ENCODE measurements at regions not wholly inside any gene's neighbourhood (a gene's known extent, or its start where the extent isn't known, plus 50 kb on each side); places are given as distances from the start of the nearest gene placed in this dataset.
"Not testable (repeated sequence)": the region's sequence is repeated elsewhere in the genome, so short reads cannot be mapped to it uniquely, and the experiment has no call there.

DNA sequence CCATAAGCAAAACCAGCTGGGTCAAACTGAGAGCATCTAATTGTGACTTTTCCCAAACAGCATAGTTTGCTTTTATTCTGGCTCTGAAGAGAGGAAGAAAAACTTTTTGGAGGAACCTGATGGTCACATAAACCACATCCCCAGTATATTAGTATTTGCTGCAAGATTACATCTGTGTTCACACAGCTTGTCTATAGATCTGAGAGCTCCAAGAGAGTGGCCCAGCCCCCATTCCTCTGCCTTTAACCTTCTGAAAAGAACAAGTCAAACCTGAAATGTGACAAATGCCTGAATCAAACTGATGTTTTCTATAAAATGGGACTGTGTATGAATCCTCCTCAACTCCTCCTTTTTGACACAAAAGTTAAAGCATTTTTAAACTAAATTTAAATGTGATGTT, 435.2 kb downstream of the ZNF479 start:
- not testable (repeated sequence) for H3K27ac Mint-ChIP-seq; H3K9me3 Mint-ChIP-seq; H3K4me1 Mint-ChIP-seq; ATAC-seq (ENCODE audit: low read depth); DNase-seq (ENCODE audit: low spot score in 2 of 2); H3K4me3 Mint-ChIP-seq; H3K36me3 Mint-ChIP-seq; H3K27me3 Mint-ChIP-seq

DNA sequence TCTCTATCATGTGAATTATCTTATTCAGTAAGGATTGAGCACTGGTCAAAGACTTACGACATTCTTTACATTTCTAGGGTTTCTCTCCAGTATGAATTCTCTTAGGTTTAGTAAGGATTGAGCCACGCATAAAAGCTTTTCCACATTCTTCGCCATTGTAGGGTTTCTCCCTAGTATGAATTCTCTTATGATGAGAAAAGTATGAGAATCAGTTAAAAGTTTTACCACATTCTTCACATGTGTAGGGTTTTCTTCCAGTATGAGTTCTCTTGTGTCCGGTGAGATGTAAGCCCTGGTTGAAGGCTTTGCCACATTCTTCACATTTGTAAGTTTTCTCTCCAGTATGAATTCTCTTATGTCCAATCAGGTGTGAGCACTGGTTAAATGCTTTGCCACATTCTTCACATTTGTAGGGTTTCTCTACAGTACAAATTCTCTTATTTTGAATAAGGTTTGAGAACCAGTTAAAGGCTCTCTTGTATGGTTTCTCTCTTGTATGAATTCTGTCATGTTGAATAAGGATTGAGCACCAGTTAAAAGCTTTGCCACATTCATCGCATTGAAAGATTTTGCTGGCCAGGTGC, 445.9 kb downstream of the ZNF479 start:
- DNase-seq (ENCODE audit: low spot score in 2 of 2) (no peak), ATAC-seq (ENCODE audit: low read depth) (no peak)
- no peaks in the 10 kb centered on the region for H3K27me3 Mint-ChIP-seq
- H3K27ac Mint-ChIP-seq = no peak overlapping the region
- peaks cover 17% of the 10 kb centered on the region for H3K9me3 Mint-ChIP-seq
- H3K4me3 Mint-ChIP-seq = no peak overlapping the region
- H3K36me3 Mint-ChIP-seq = no peaks in the 10 kb centered on the region
- H3K4me1 Mint-ChIP-seq = no peaks in the 10 kb centered on the region

DNA sequence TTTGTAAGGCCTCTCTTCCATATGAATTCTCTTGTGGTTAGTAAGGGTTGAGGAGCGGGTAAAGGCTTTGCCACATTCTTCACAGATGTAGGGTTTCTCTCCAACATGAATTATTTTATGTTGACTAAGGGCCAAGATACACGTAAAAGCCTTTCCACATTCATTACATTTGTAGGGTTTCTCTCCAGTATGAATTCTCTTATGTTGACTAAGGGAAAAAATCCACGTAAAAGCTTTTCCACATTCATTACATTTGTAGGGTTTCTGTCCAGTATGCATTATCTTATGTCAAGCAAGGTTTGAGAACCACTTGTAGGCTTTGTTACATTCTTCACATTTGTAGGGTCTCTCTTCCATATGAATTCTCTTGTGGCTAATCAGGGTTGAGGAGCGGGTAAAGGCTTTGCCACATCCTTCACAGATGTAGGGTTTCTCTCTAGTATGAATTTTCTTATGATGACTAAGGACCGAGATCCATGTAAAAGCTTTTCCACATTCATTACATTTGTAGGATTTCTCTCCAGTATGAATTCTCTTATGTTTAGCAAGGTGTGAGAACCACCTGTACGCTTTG, 493.0 kb downstream of the ZNF479 start:
- Mint-ChIP-seq H3K9me3 (peaks cover 27% of the 10 kb centered on the region), H3K27ac (no peak overlapping the region), H3K4me1 (no peaks in the 10 kb centered on the region), H3K4me3 (no peak overlapping the region), H3K27me3 (no peaks in the 10 kb centered on the region), H3K36me3 (peaks cover 4% of the 10 kb centered on the region)
- ATAC-seq (ENCODE audit: low read depth) = no peak
- no peak for DNase-seq (ENCODE audit: low spot score in 2 of 2)

DNA sequence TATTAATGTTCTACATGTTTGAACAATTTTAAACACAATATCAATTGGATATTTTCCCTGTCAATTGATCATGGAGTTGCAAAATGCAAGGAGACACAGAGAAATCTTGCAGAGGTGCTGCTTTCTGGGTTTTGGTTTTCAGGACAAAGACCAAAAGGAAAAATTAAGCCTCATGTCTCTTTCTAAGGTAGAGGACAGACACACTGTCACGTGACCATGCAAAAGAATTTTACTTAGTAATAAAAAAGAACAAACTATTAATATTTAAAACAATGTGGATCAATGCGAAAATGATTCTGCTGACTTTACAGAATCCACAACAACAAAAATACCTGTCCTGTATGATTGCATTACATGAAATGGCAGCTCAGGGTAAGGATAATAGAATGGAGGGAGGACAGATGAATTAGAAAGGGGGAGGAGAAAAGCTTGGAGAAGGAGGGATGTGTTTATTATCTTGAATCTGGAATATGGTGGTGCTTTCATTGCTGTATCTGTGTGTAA, 493.7 kb upstream of the NUPR2 start:
- no peak overlapping the region for H3K4me3 Mint-ChIP-seq
- DNase-seq (ENCODE audit: low spot score in 2 of 2) (no peak), ATAC-seq (ENCODE audit: low read depth) (no peak)
- H3K4me1 Mint-ChIP-seq = no peaks in the 10 kb centered on the region
- no peaks in the 10 kb centered on the region for H3K36me3 Mint-ChIP-seq
- H3K27ac Mint-ChIP-seq = no peak overlapping the region
- peaks cover 4% of the 10 kb centered on the region for H3K9me3 Mint-ChIP-seq
- H3K27me3 Mint-ChIP-seq = no peaks in the 10 kb centered on the region

DNA sequence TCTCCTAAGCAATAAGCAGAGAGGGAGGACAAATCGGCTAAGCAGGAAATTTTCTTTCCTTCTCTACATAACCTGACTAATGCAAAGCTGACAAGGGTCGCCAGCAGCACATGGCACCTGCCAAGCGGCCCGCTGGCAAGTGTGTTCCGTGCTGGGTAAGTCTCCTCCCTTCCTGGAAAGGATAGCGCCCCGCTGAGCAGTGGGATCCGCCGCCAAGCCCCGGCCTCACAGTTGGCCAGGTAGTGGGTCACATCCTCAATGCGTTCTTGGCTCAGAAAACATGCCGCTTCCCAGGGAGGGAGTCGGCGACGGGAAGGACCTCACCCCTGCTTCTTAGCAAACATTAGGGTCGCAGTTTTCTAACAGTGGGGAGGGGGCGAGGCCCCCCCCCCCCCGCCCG, 488.9 kb upstream of the NUPR2 start:
- no peaks in the 10 kb centered on the region for H3K27me3 Mint-ChIP-seq
- no peak for DNase-seq (ENCODE audit: low spot score in 2 of 2)
- ATAC-seq (ENCODE audit: low read depth) = no peak
- H3K4me3 Mint-ChIP-seq = no peak overlapping the region
- H3K4me1 Mint-ChIP-seq = no peaks in the 10 kb centered on the region
- peaks cover 4% of the 10 kb centered on the region for H3K9me3 Mint-ChIP-seq
- no peak overlapping the region for H3K27ac Mint-ChIP-seq
- H3K36me3 Mint-ChIP-seq = no peaks in the 10 kb centered on the region

DNA sequence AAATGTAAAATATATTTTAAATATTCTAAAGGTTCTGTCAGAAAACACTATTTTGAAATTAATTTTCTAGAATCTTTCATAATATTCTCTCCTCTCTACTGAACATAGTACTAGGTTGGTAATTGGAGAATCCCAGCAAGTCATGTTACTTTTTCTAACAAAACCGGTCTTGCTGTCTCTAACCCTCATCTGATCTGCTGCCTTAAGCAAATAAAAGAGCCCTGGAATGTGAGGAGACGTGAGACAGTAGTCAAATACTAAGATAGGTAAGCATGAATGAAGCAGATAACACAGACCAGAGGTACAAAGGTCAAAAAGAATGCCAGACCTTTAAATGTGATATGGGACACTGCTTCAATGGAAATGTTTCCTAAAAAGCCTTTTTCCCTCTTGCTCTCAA, 462.4 kb upstream of the NUPR2 start:
- Mint-ChIP-seq H3K27me3 (no peaks in the 10 kb centered on the region), H3K4me3 (no peak overlapping the region), H3K27ac (no peak overlapping the region), H3K9me3 (peaks cover 7% of the 10 kb centered on the region), H3K4me1 (no peaks in the 10 kb centered on the region), H3K36me3 (no peaks in the 10 kb centered on the region)
- ATAC-seq (ENCODE audit: low read depth) (no peak), DNase-seq (ENCODE audit: low spot score in 2 of 2) (no peak)

DNA sequence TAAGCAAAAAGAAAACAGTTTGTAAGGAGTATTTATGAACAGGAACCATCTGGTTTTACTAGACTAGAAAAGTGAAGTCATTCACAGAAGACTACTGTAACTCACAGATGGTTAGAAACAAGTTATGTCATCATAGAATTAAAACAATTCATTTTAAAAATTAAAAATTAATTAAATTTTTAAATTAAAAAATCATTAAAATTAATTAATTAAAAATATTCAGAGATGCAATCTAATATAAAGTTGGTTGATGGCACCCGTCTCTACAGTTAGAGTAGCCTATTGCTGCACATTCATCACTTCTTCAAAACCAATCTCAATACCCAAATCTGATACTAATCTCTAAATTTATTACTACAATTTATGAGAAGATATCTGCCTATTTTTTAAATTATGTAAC, 454.8 kb upstream of the NUPR2 start:
- ATAC-seq (ENCODE audit: low read depth) (no peak), DNase-seq (ENCODE audit: low spot score in 2 of 2) (no peak)
- Mint-ChIP-seq H3K27ac (no peak overlapping the region), H3K27me3 (no peaks in the 10 kb centered on the region), H3K9me3 (peaks cover 8% of the 10 kb centered on the region), H3K36me3 (no peaks in the 10 kb centered on the region), H3K4me3 (no peak overlapping the region), H3K4me1 (no peaks in the 10 kb centered on the region)

DNA sequence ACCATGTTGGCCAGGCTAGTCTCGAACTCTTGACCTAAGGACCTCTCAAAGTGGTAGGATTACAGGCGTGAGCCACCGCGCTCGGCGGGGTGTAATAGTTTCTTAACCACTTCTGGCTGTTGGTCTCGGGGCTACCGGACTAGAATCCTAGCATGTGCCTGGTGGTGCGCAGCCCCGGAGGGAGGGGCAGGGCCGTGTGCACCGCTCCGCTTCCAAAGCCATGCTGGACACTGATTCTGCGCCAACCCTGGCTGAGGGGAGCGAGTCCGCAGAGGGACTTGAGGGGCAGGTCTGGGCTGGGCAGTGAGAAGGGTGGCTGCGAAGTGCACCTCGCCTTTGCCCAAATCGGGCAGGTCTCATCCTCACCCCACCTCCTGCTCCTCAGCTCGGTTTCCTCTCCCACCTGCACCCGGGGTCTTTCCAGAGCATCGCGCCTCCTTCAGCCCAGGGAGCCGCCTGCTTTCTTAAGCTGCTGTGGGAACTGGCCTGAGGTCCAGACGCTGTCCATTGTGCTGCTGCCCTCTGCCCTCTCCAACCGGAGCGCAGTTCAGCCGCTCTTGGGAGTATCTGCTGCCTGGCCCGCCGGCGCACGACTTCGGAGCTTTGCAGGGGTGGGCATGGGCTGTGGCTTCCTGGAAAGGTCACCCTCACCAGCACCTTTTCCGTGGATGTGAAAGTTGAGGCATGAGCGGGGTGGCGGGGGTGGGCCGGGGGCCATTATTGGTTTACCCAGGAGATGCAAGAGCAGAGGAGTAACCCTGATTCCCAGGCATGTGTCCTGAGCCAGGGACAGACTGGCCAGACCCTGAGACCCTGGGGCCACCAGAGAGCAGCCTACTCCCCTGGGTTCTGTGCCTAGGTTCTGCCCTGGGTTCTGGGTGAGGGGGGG, 422.6 kb upstream of the NUPR2 start:
- Mint-ChIP-seq H3K4me3 (no peak overlapping the region), H3K27me3 (no peaks in the 10 kb centered on the region), H3K27ac (no peak overlapping the region), H3K9me3 (peaks cover 7% of the 10 kb centered on the region), H3K4me1 (no peaks in the 10 kb centered on the region), H3K36me3 (no peaks in the 10 kb centered on the region)
- DNase-seq (ENCODE audit: low spot score in 2 of 2) = no peak
- no peak for ATAC-seq (ENCODE audit: low read depth)

DNA sequence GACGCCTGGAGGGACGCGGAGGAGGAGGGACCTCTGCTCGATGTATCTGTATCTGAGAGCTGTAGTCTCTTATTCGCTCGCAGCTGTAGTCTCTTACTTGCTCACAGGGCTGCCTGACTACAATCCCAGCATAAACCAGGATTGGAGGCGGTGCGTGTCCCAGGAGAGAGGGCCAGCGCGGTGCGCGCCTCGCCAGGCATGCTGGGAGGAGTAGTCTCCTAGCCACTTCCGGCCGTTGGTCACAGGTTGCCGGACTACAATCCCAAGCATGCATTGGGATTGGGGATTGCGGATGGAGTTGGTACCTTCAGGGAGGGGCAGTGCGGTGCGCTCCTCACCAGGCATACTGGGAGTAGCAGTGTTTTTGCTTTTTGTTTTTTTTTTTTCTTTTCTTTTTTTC, 421.7 kb upstream of the NUPR2 start:
- ATAC-seq (ENCODE audit: low read depth) = no peak
- peaks cover 11% of the 10 kb centered on the region for H3K9me3 Mint-ChIP-seq

DNA sequence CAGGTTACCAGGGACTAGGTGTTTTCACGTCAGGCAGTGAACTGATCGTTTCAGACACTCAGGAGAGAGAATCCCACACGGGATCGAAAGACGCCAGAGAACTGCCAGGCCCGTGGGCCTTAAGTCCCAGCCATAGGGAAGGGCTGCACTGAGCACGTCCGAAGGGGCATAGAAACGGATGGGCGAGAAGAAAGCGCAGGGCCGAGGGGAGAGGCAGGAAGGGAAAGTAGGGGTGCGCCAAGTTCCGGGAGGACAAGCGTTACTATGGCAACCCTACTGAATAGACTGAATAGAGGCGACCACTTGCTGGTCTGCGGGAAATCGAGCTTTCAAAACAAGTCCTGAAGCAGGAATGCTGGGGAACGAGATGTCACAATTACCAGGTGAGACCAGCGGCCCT, 421.3 kb upstream of the NUPR2 start:
- H3K36me3 Mint-ChIP-seq = no peaks in the 10 kb centered on the region
- H3K27me3 Mint-ChIP-seq = no peaks in the 10 kb centered on the region
- no peak overlapping the region for H3K4me3 Mint-ChIP-seq
- no peak overlapping the region for H3K27ac Mint-ChIP-seq
- ATAC-seq (ENCODE audit: low read depth) (no peak), DNase-seq (ENCODE audit: low spot score in 2 of 2) (no peak)
- no peaks in the 10 kb centered on the region for H3K4me1 Mint-ChIP-seq
- peaks cover 11% of the 10 kb centered on the region for H3K9me3 Mint-ChIP-seq

More for the DNA sequence above, 421.7 kb upstream of the NUPR2 start:
- H3K27me3 Mint-ChIP-seq = no peaks in the 10 kb centered on the region
- no peak for DNase-seq (ENCODE audit: low spot score in 2 of 2)
- H3K4me1 Mint-ChIP-seq = no peaks in the 10 kb centered on the region
- no peaks in the 10 kb centered on the region for H3K36me3 Mint-ChIP-seq
- H3K27ac Mint-ChIP-seq = no peak overlapping the region
- no peak overlapping the region for H3K4me3 Mint-ChIP-seq

DNA sequence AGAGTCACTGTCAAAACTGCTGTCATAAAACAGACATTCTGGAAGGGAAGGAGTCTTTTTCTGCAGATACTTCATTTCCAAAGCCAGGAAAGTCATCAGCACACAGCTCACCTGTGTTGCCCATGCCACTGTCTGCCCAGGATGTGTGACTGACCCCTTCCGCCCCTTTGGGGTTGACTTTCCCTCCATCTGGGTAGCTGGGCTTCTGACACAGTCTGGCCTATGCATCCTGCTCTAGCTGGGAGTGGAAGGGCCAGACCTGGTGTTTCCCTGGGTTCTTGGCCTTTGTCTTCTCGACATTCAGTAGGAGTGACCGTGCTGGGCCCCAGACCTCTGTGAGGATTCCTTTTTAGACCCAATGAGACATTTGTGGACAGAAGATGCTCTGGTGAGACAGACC, 378.9 kb upstream of the NUPR2 start:
- no peaks in the 10 kb centered on the region for H3K4me1 Mint-ChIP-seq
- no peaks in the 10 kb centered on the region for H3K36me3 Mint-ChIP-seq
- ATAC-seq (ENCODE audit: low read depth) (no peak), DNase-seq (ENCODE audit: low spot score in 2 of 2) (no peak)
- H3K27me3 Mint-ChIP-seq = no peaks in the 10 kb centered on the region
- no peak overlapping the region for H3K4me3 Mint-ChIP-seq
- no peak overlapping the region for H3K27ac Mint-ChIP-seq
- peaks cover 9% of the 10 kb centered on the region for H3K9me3 Mint-ChIP-seq

DNA sequence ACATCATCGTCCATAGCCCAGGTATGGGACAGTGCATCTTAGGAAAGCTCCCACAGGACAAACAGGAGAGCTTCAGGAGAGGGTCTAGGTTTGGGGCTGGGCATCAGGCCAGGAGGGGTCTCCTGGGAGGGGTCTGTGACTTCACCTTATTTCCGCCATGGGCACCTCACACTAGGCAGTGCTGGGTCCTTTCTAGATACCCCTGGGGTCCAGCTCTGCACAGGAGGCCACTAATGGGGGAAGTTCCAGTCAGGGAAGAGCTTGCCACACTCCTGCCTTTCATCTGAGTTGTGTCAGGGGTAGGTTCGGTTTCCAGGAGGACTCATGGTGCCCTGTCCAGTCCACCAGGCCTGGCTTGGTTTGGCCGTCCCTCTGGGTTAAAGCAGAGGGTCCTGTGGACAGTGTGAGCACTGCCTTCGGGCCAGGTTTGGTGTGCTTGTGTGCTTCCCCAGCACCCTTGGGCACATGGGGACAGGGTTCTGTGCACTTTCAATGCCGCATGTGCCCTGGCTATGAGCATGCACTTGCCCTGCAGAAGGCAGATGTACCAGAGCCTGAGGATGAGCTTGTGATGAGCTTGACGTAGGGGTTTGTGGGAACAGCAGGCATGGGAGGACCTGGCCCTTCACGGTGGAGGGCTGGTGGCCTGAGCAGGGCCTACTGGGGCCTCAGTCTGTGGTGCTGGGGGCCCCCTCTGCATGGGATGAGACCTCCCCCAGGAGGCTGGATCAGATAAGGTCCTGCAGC, 377.7 kb upstream of the NUPR2 start:
- Mint-ChIP-seq H3K27me3 (no peaks in the 10 kb centered on the region), H3K27ac (no peak overlapping the region), H3K4me3 (no peak overlapping the region), H3K4me1 (no peaks in the 10 kb centered on the region), H3K9me3 (peaks cover 6% of the 10 kb centered on the region), H3K36me3 (no peaks in the 10 kb centered on the region)
- DNase-seq (ENCODE audit: low spot score in 2 of 2) = no peak
- no peak for ATAC-seq (ENCODE audit: low read depth)

DNA sequence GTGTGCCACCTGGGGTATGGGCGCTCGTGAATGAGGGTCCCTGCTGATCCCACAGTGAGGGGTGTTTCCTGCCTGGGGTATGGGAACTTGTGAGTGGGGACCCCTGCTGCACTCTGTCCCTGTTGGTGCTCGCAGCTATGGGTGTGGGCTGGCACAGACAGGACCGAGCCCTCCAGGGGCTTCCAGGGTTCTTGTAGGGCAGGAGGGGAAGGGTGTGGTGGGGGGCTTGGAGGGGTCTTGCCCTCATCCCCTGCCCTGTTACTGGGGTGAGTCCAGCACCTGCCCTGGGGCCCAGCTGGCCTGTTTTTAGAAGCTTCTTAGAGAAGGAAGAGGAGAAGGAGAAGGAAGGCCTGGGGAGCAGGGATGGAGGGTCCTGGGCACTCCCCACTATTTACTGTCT, 377.0 kb upstream of the NUPR2 start:
- peaks cover 7% of the 10 kb centered on the region for H3K9me3 Mint-ChIP-seq
- DNase-seq (ENCODE audit: low spot score in 2 of 2) (no peak), ATAC-seq (ENCODE audit: low read depth) (no peak)
- H3K36me3 Mint-ChIP-seq = no peaks in the 10 kb centered on the region
- H3K4me3 Mint-ChIP-seq = no peak overlapping the region
- H3K27ac Mint-ChIP-seq = no peak overlapping the region
- no peaks in the 10 kb centered on the region for H3K27me3 Mint-ChIP-seq
- no peaks in the 10 kb centered on the region for H3K4me1 Mint-ChIP-seq

Data from memory B cell (primary cell).